H9 (cell line): ENCODE measurements at regions not wholly inside any gene's neighbourhood (a gene's known extent, or its start where the extent isn't known, plus 50 kb on each side); places are given as distances from the start of the nearest gene placed in this dataset.

Experiments
- DNase-seq: peaks from one replicate; pipeline ENCODE4 v3.0.0-alpha.2; 2017
- H2AFZ ChIP-seq: one replicate; pipeline ENCODE4 v1.6.1; 2013; ENCODE audit warnings: mild to moderate bottlenecking, low read length, control low read depth, moderate library complexity
- H2AK5ac ChIP-seq: 2 replicates; pipeline ENCODE4 v1.6.1; 2013; ENCODE audit warnings: low read length, control low read depth, mixed read lengths; ENCODE audit not compliant: insufficient read length
- H2BK120ac ChIP-seq: one replicate; pipeline ENCODE4 v1.6.1; 2013; ENCODE audit warnings: low read depth, mild to moderate bottlenecking, low read length, control low read depth, inconsistent platforms; ENCODE audit not compliant: poor library complexity, severe bottlenecking
- H2BK12ac ChIP-seq: 2 replicates; pipeline ENCODE4 v1.6.1; 2013; ENCODE audit warnings: low read length, control low read depth, mixed read lengths, low read depth; ENCODE audit not compliant: insufficient read length
- H2BK15ac ChIP-seq: 2 replicates; pipeline ENCODE4 v1.6.1; 2013; ENCODE audit warnings: low read depth, low read length, control low read depth
- H2BK20ac ChIP-seq: one replicate; pipeline ENCODE4 v1.6.1; 2013; ENCODE audit warnings: low read depth, mild to moderate bottlenecking, low read length, control low read depth, inconsistent platforms; ENCODE audit not compliant: poor library complexity, severe bottlenecking
- H2BK5ac ChIP-seq: 2 replicates; pipeline ENCODE4 v1.6.1; 2013; ENCODE audit warnings: low read length, control low read depth, mixed read lengths; ENCODE audit not compliant: insufficient read length
- H3K14ac ChIP-seq: 2 replicates; pipeline ENCODE4 v1.6.1; 2013; ENCODE audit warnings: low read length, control low read depth; ENCODE audit not compliant: insufficient read depth
- H3K18ac ChIP-seq: 2 replicates; pipeline ENCODE4 v1.6.1; 2013; ENCODE audit warnings: low read depth, mild to moderate bottlenecking, mixed read lengths, low read length, control low read depth; ENCODE audit not compliant: insufficient read length
- H3K23ac ChIP-seq: 2 replicates; pipeline ENCODE4 v1.6.1; 2013; ENCODE audit warnings: low read length, control low read depth, mixed read lengths, low read depth; ENCODE audit not compliant: insufficient read length
- H3K23me2 ChIP-seq: 2 replicates; pipeline ENCODE4 v1.6.1; 2013; ENCODE audit warnings: low read depth, mild to moderate bottlenecking, mixed read lengths, low read length, control low read depth; ENCODE audit not compliant: insufficient read length, poor library complexity, severe bottlenecking
- H3K27ac ChIP-seq: 2 replicates; pipeline ENCODE4 v1.5.1; 2013; ENCODE audit warnings: low read length, control low read depth, mixed read lengths, low read depth; ENCODE audit not compliant: insufficient read length
- H3K27me3 ChIP-seq: 2 replicates; pipeline ENCODE4 v1.6.1; 2013; ENCODE audit warnings: low read length, control low read depth, inconsistent platforms; ENCODE audit not compliant: insufficient read depth
- H3K4ac ChIP-seq: 2 replicates; pipeline ENCODE4 v1.6.1; 2013; ENCODE audit warnings: low read depth, mild to moderate bottlenecking, control low read depth, inconsistent platforms, low read length, moderate library complexity
- H3K4me1 ChIP-seq: 2 replicates; pipeline ENCODE4 v1.6.1; 2013; ENCODE audit warnings: low read length, control low read depth, inconsistent platforms; ENCODE audit not compliant: insufficient read depth
- H3K4me2 ChIP-seq: 2 replicates; pipeline ENCODE4 v1.6.1; 2013; ENCODE audit warnings: low read length, control low read depth, mixed read lengths; ENCODE audit not compliant: insufficient read length, insufficient read depth
- H3K56ac ChIP-seq: 2 replicates; pipeline ENCODE4 v1.6.1; 2013; ENCODE audit warnings: low read depth, mild to moderate bottlenecking, mixed read lengths, low read length, control low read depth; ENCODE audit not compliant: insufficient read length
- H3K79me1 ChIP-seq: 2 replicates; pipeline ENCODE4 v1.6.1; 2013; ENCODE audit warnings: low read depth, mild to moderate bottlenecking, moderate library complexity, low read length, control low read depth, inconsistent platforms; ENCODE audit not compliant: insufficient read depth, poor library complexity, severe bottlenecking
- H3K79me2 ChIP-seq: 2 replicates; pipeline ENCODE4 v1.6.1; 2013; ENCODE audit warnings: low read length, control low read depth, inconsistent platforms; ENCODE audit not compliant: insufficient read depth
- H3K9ac ChIP-seq: 2 replicates; pipeline ENCODE4 v1.6.1; 2013; ENCODE audit warnings: low read length, control low read depth, mixed read lengths; ENCODE audit not compliant: insufficient read length; ENCODE audit errors: extremely low read depth
- H3K9me3 ChIP-seq: one replicate; pipeline ENCODE4 v1.6.1; 2013; ENCODE audit warnings: low read depth, low read length, inconsistent platforms; ENCODE audit not compliant: control insufficient read depth
- H3T11ph ChIP-seq: one replicate; pipeline ENCODE4 v1.6.1; 2013; ENCODE audit warnings: mild to moderate bottlenecking, low read length, control low read depth, inconsistent platforms
- H4K20me1 ChIP-seq: one replicate; pipeline ENCODE4 v1.6.1; 2013; ENCODE audit not compliant: control insufficient read depth, insufficient read length, insufficient read depth
- H4K5ac ChIP-seq: 2 replicates; pipeline ENCODE4 v1.6.1; 2013; ENCODE audit warnings: low read depth, mild to moderate bottlenecking, mixed read lengths, low read length, control low read depth; ENCODE audit not compliant: insufficient read length
- H4K8ac ChIP-seq: replicated peaks from 2 replicates; pipeline ENCODE4 v1.6.1; 2013; ENCODE audit warnings: low read length, control low read depth, mixed read lengths, low read depth; ENCODE audit not compliant: insufficient read length
- H4K91ac ChIP-seq: 2 replicates; pipeline ENCODE4 v1.6.1; 2013; ENCODE audit warnings: low read depth, mild to moderate bottlenecking, moderate library complexity, mixed read lengths, low read length, control low read depth; ENCODE audit not compliant: insufficient read length
- H3K27ac Mint-ChIP-seq, 3 experiments: 2 replicates in 2 of 3; 3 replicates in 1 of 3; pipeline ENCODE4 v1.8.0; 2020 to 2021; ENCODE audit warnings: mixed read lengths in 3 of 3, mild to moderate bottlenecking in 1 of 3, moderate library complexity in 1 of 3
- H3K27me3 Mint-ChIP-seq: 2 replicates; pipeline ENCODE4 v1.8.0; 2021; ENCODE audit warnings: low read depth, mild to moderate bottlenecking, moderate library complexity, mixed read lengths
- H3K36me3 Mint-ChIP-seq, 3 experiments: 2 replicates in 2 of 3; 3 replicates in 1 of 3; pipeline ENCODE4 v1.8.0; 2020 to 2021; ENCODE audit warnings: low read depth in 3 of 3, mixed read lengths in 3 of 3; ENCODE audit not compliant: insufficient read depth in 1 of 3
- H3K4me1 Mint-ChIP-seq, 2 experiments: 2 replicates each; pipeline ENCODE4 v1.8.0; 2020; ENCODE audit warnings: mixed read lengths in 2 of 2
- H3K4me3 Mint-ChIP-seq, 2 experiments: 2 replicates in 1 of 2; 3 replicates in 1 of 2; pipeline ENCODE4 v1.8.0; 2020 to 2021; ENCODE audit warnings: mild to moderate bottlenecking in 2 of 2, mixed read lengths in 2 of 2, moderate library complexity in 1 of 2
- H3K9me3 Mint-ChIP-seq, 2 experiments: 2 replicates in 1 of 2; 3 replicates in 1 of 2; pipeline ENCODE4 v1.8.0; 2020; ENCODE audit warnings: mild to moderate bottlenecking in 2 of 2, mixed read lengths in 2 of 2, moderate library complexity in 1 of 2
- WGBS: extraction: QIAGEN DNeasy Blood & Tissue Kit; methylation state at CpG from one replicate; pipeline ENCODE4 v1.1.7; 2013; ENCODE audit warnings: missing lambda C conversion rate, low lambda C conversion rate, mixed read lengths; ENCODE audit not compliant: insufficient read length; ENCODE audit errors: extremely low coverage; 5-methylcytosine and 5-hydroxymethylcytosine counted together
- TF ChIP-seq, protein P1 (sequence below): fragments of 200-600 bp; sonication (generic); conservative IDR thresholded peaks from 3 replicates; pipeline ENCODE4 v1.8.0; 2021; ENCODE audit warnings: antibody characterized with exemption, mild to moderate bottlenecking

DNA sequence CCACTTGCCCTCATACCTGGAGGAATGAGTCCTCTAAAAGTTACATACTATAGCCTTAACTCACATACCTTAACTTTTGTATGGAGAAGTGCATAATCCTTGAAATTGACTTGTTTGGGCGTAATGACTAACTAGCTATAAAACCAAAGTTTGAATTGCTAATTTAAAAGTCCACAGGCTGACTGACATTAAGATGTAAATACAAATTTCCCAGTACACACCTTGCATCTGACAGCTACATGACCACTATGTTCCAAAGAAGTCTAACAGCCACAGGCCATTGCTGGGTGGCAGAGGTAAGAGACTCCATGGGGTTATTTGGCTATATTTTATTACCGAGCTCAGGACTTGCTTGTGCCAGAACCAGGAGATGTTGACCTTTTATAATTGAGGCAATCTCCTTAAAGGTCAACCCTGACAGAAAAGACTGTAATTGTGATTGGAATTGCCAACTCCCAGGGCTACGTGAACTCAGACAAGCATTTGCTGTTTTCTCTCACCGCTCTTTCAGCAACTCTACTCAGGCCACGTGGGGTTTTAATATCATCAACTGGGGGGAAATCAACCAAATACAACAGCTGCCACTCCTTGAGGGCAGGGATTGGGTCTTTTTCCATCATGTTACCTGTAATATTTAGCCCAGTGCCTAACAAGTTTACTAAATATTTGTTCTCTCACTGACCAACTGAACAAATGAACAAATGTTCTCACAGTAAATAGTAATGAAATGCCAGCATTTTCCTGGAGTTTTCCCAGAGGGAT lies 139.9 kb downstream of the SEMA6D start:
- Histone ChIP-seq H3K9ac (no peak overlapping the region), H2BK5ac (no peak overlapping the region), H2BK12ac (no peak overlapping the region), H3K4me2 (no peak overlapping the region), H3K27me3 (no peaks in the 10 kb centered on the region), H3K79me1 (no peaks in the 10 kb centered on the region), H3K23ac (no peak overlapping the region), H3T11ph (no peak overlapping the region), H2BK20ac (no peak overlapping the region), H3K4me1 (no peaks in the 10 kb centered on the region), H4K8ac (no peak overlapping the region), H4K5ac (no peak overlapping the region), H3K4ac (no peak overlapping the region), H2BK120ac (no peak overlapping the region), H3K27ac (no peak overlapping the region), H3K18ac (no peak overlapping the region), H3K9me3 (no peaks in the 10 kb centered on the region), H3K23me2 (no peaks in the 10 kb centered on the region), H3K56ac (no peak overlapping the region), H2BK15ac (no peak overlapping the region), H3K14ac (no peak overlapping the region), H4K91ac (no peak overlapping the region), H3K79me2 (no peaks in the 10 kb centered on the region), H4K20me1 (no peaks in the 10 kb centered on the region), H2AFZ (no peak overlapping the region), H2AK5ac (no peak overlapping the region)
- DNase-seq, result no peak
- WGBS, result no CpG with 5 or more reads among the region's 5 CpGs
- no peak overlapping the region for H3K27ac Mint-ChIP-seq
- no peak overlapping the region for H3K4me3 Mint-ChIP-seq
- TF ChIP-seq, protein P1, sequence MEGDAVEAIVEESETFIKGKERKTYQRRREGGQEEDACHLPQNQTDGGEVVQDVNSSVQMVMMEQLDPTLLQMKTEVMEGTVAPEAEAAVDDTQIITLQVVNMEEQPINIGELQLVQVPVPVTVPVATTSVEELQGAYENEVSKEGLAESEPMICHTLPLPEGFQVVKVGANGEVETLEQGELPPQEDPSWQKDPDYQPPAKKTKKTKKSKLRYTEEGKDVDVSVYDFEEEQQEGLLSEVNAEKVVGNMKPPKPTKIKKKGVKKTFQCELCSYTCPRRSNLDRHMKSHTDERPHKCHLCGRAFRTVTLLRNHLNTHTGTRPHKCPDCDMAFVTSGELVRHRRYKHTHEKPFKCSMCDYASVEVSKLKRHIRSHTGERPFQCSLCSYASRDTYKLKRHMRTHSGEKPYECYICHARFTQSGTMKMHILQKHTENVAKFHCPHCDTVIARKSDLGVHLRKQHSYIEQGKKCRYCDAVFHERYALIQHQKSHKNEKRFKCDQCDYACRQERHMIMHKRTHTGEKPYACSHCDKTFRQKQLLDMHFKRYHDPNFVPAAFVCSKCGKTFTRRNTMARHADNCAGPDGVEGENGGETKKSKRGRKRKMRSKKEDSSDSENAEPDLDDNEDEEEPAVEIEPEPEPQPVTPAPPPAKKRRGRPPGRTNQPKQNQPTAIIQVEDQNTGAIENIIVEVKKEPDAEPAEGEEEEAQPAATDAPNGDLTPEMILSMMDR, result no peak
- 0 out of 7 replicates have a peak, but pooled peaks cover 0 to 4% (median 0%) of the 10 kb centered on the region in 3 experiments for H3K36me3 Mint-ChIP-seq
- H3K27me3 Mint-ChIP-seq, result no peaks in the 10 kb centered on the region
- H3K9me3 Mint-ChIP-seq, result peaks cover 0 to 3% of the 10 kb centered on the region in 2 experiments; a peak in 1 of 5 replicates
- peaks cover 39 to 47% of the 10 kb centered on the region in 2 experiments for H3K4me1 Mint-ChIP-seq
